Mesodermal cell (in vitro differentiated cells): ENCODE measurements at regions not wholly inside any gene's neighbourhood (a gene's known extent, or its start where the extent isn't known, plus 50 kb on each side); places are given as distances from the start of the nearest gene placed in this dataset.

ENCODE experiments used
- H3K27ac ChIP-seq: 2 replicates; pipeline ENCODE4 v1.7.0; 2013; ENCODE audit warnings: mild to moderate bottlenecking, low read depth, low read length, moderate library complexity; ENCODE audit not compliant: severe bottlenecking
- H3K36me3 ChIP-seq: 2 replicates; pipeline ENCODE4 v1.7.1; 2013; ENCODE audit warnings: mild to moderate bottlenecking, low read length, moderate library complexity; ENCODE audit not compliant: control insufficient read depth, insufficient read depth
- H3K4me1 ChIP-seq: one replicate; pipeline ENCODE4 v1.7.1; 2013; ENCODE audit warnings: mild to moderate bottlenecking, low read length; ENCODE audit not compliant: insufficient read depth, control insufficient read depth, poor library complexity, severe bottlenecking
- H3K4me3 ChIP-seq: 2 replicates; pipeline ENCODE4 v1.7.0; 2013; ENCODE audit warnings: low read length, control low read depth, mild to moderate bottlenecking; ENCODE audit not compliant: insufficient read depth, poor library complexity, severe bottlenecking; ENCODE audit errors: extremely low read depth
- H3K9me3 ChIP-seq: 2 replicates; pipeline ENCODE4 v1.7.1; 2013; ENCODE audit warnings: mild to moderate bottlenecking, low read length, moderate library complexity; ENCODE audit not compliant: control insufficient read depth
- WGBS, 2 experiments: methylation state at CpG; one replicate each; pipeline ENCODE4 v1.1.5; 2013; ENCODE audit warnings: missing lambda C conversion rate in 2 of 2; ENCODE audit not compliant: insufficient coverage in 2 of 2; 5-methylcytosine and 5-hydroxymethylcytosine counted together

GRCh38 chr15:97838606-97839210 lies 121.8 kb upstream of the ARRDC4 start:
- no peaks in the 10 kb centered on the region for H3K36me3 ChIP-seq
- H3K4me3 ChIP-seq: no peak overlapping the region
- WGBS, 2 experiments: 93 to 95% methylated on average over 5 to 14 of the region's 16 CpGs
- H3K4me1 ChIP-seq: no peaks in the 10 kb centered on the region
- H3K27ac ChIP-seq: no peak overlapping the region
- H3K9me3 ChIP-seq: no peaks in the 10 kb centered on the region

GRCh38 chr15:97840501-97840900 lies 120.0 kb upstream of the ARRDC4 start:
- 33 to 59% methylated on average over 1 to 2 of the region's 2 CpGs for WGBS, 2 experiments
- no peaks in the 10 kb centered on the region for H3K9me3 ChIP-seq
- H3K4me1 ChIP-seq: no peaks in the 10 kb centered on the region
- no peaks in the 10 kb centered on the region for H3K36me3 ChIP-seq
- no peak overlapping the region for H3K4me3 ChIP-seq
- H3K27ac ChIP-seq: no peak overlapping the region

GRCh38 chr15:97841558-97841957 lies 118.9 kb upstream of the ARRDC4 start:
- H3K9me3 ChIP-seq: no peaks in the 10 kb centered on the region
- H3K27ac ChIP-seq: no peak overlapping the region
- no peaks in the 10 kb centered on the region for H3K4me1 ChIP-seq
- H3K36me3 ChIP-seq: no peaks in the 10 kb centered on the region
- no peak overlapping the region for H3K4me3 ChIP-seq
- 94% methylated on average over 3 of the region's 3 CpGs; no CpG with 5 or more reads in 1 of the 2 experiments for WGBS, 2 experiments

- Histone ChIP-seq H3K4me3 (no peak overlapping the region), H3K4me1 (no peaks in the 10 kb centered on the region), H3K36me3 (no peaks in the 10 kb centered on the region), H3K9me3 (no peaks in the 10 kb centered on the region), H3K27ac (no peak overlapping the region)
- 73 to 86% methylated on average over 2 to 3 of the region's 6 CpGs for WGBS, 2 experiments
Observed at GRCh38 chr15:97849183-97849582, 111.3 kb upstream of the ARRDC4 start.

- H3K27ac ChIP-seq: no peak overlapping the region
- H3K4me1 ChIP-seq: no peaks in the 10 kb centered on the region
- no peaks in the 10 kb centered on the region for H3K36me3 ChIP-seq
- no peaks in the 10 kb centered on the region for H3K9me3 ChIP-seq
- WGBS, 2 experiments: no CpG with 5 or more reads among the region's 2 CpGs
- no peak overlapping the region for H3K4me3 ChIP-seq
Observed at GRCh38 chr15:97858296-97858695, 102.2 kb upstream of the ARRDC4 start.

- H3K27ac ChIP-seq: no peak overlapping the region
- no peak overlapping the region for H3K4me3 ChIP-seq
- no peaks in the 10 kb centered on the region for H3K9me3 ChIP-seq
- H3K4me1 ChIP-seq: no peaks in the 10 kb centered on the region
- no peaks in the 10 kb centered on the region for H3K36me3 ChIP-seq
- 80% methylated on average over 1 of the region's 2 CpGs; no CpG with 5 or more reads in 1 of the 2 experiments for WGBS, 2 experiments
Observed at GRCh38 chr15:97861529-97862260, 98.8 kb upstream of the ARRDC4 start.

- 92% methylated on average over 9 of the region's 9 CpGs for WGBS, 2 experiments
- Histone ChIP-seq H3K9me3 (no peaks in the 10 kb centered on the region), H3K36me3 (no peaks in the 10 kb centered on the region), H3K27ac (no peak overlapping the region), H3K4me3 (no peak overlapping the region), H3K4me1 (no peaks in the 10 kb centered on the region)
Observed at GRCh38 chr15:97866959-97867358, 93.5 kb upstream of the ARRDC4 start.

- H3K9me3 ChIP-seq: no peaks in the 10 kb centered on the region
- no peaks in the 10 kb centered on the region for H3K36me3 ChIP-seq
- no peaks in the 10 kb centered on the region for H3K4me1 ChIP-seq
- H3K27ac ChIP-seq: no peak overlapping the region
- WGBS, 2 experiments: 55 to 60% methylated on average over 1 to 2 of the region's 4 CpGs
- no peak overlapping the region for H3K4me3 ChIP-seq
Observed at GRCh38 chr15:97867870-97868269, 92.6 kb upstream of the ARRDC4 start.

GRCh38 chr15:97868981-97869380 lies 91.5 kb upstream of the ARRDC4 start:
- Histone ChIP-seq H3K27ac (no peak overlapping the region), H3K9me3 (no peaks in the 10 kb centered on the region), H3K4me3 (no peak overlapping the region), H3K4me1 (no peaks in the 10 kb centered on the region), H3K36me3 (no peaks in the 10 kb centered on the region)
- 79 to 86% methylated on average over 3 to 5 of the region's 5 CpGs for WGBS, 2 experiments

GRCh38 chr15:97870771-97871170 lies 89.7 kb upstream of the ARRDC4 start:
- no peaks in the 10 kb centered on the region for H3K9me3 ChIP-seq
- H3K27ac ChIP-seq: no peak overlapping the region
- no peaks in the 10 kb centered on the region for H3K4me1 ChIP-seq
- H3K4me3 ChIP-seq: no peak overlapping the region
- H3K36me3 ChIP-seq: no peaks in the 10 kb centered on the region
- 93 to 100% methylated on average over 1 to 2 of the region's 3 CpGs for WGBS, 2 experiments

- Histone ChIP-seq H3K4me3 (no peak overlapping the region), H3K4me1 (no peaks in the 10 kb centered on the region), H3K27ac (no peak overlapping the region), H3K9me3 (no peaks in the 10 kb centered on the region), H3K36me3 (no peaks in the 10 kb centered on the region)
- 83 to 85% methylated on average over 12 of the region's 12 CpGs for WGBS, 2 experiments
Observed at GRCh38 chr15:97874139-97874538, 86.4 kb upstream of the ARRDC4 start.
